ENCODE measurements at regions not wholly inside any gene's neighbourhood (a gene's known extent, or its start where the extent isn't known, plus 50 kb on each side); places are given as distances from the start of the nearest gene placed in this dataset.
A peak's percentile ranks its signal among the peaks of the same experiment; 100 is the strongest.

GRCh38 chr4:22130741-22131140, 182.2 kb upstream of the KCNIP4 start:
- no peak for ATAC-seq (ENCODE audit: low FRiP score in 2 of 2)
- Histone ChIP-seq H3K4me1 (no peaks in the 10 kb centered on the region), H3K9me3 (no peaks in the 10 kb centered on the region), H3K4me3 (no peak overlapping the region), H3K36me3 (no peaks in the 10 kb centered on the region), H3K27ac (no peak overlapping the region), H3K27me3 (no peaks in the 10 kb centered on the region)
- 65 to 73% methylated on average over 3 of the region's 3 CpGs for WGBS, 2 donors
- DNase-seq, result no peak
- no peak for TF ChIP-seq POLR2A (IDR thresholded peaks at IDR 0.05)

DNA sequence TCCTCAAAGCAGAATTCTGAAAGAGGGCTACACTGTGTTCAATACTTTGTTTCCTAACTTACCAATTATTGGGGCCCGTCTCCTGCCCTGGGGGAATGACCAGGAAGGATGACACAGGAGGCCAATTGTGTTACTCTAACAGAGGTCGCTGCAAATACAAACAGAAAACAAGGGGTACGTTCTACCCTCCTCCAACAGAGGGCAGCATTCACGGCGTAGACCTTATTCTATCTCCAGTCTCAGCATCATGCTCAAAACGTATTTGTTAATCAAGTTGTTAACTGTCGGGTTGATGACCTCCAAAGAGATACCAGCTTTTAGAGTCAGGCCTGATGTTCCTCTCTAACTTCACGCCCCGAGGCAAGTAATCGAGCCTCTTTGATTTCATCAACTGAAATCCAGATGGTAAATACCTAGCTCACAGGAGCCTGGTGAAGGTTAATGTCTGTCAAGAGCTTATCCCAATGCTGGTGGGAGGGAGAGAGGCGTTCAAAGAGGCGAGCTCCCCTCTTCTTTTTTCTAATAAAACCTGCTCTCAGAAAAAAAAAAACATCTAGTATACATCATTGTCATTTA, 181.0 kb upstream of the KCNIP4 start:
- no peaks in the 10 kb centered on the region for H3K9me3 ChIP-seq
- 40 to 43% methylated on average over 12 of the region's 12 CpGs for WGBS, 2 donors
- TF ChIP-seq POLR2A (IDR thresholded peaks at IDR 0.05), result no peak
- TF ChIP-seq EP300 (IDR thresholded peaks at IDR 0.05), result no peak
- TF ChIP-seq, protein P1, sequence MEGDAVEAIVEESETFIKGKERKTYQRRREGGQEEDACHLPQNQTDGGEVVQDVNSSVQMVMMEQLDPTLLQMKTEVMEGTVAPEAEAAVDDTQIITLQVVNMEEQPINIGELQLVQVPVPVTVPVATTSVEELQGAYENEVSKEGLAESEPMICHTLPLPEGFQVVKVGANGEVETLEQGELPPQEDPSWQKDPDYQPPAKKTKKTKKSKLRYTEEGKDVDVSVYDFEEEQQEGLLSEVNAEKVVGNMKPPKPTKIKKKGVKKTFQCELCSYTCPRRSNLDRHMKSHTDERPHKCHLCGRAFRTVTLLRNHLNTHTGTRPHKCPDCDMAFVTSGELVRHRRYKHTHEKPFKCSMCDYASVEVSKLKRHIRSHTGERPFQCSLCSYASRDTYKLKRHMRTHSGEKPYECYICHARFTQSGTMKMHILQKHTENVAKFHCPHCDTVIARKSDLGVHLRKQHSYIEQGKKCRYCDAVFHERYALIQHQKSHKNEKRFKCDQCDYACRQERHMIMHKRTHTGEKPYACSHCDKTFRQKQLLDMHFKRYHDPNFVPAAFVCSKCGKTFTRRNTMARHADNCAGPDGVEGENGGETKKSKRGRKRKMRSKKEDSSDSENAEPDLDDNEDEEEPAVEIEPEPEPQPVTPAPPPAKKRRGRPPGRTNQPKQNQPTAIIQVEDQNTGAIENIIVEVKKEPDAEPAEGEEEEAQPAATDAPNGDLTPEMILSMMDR (IDR thresholded peaks at IDR 0.05), result peak in 1 of 6 experiments; percentile 8
- TF ChIP-seq POLR2AphosphoS5 (IDR thresholded peaks at IDR 0.05), result no peak
- no peaks in the 10 kb centered on the region for H3K27me3 ChIP-seq
- DNase-seq (no peak), ATAC-seq (ENCODE audit: low FRiP score in 2 of 2) (peak in 1 of 2 donors; percentile 45)
- H3K4me3 ChIP-seq, result no peak overlapping the region
- H3K4me1 ChIP-seq, result no peaks in the 10 kb centered on the region
- no peak overlapping the region for H3K27ac ChIP-seq
- no peaks in the 10 kb centered on the region for H3K36me3 ChIP-seq

DNA sequence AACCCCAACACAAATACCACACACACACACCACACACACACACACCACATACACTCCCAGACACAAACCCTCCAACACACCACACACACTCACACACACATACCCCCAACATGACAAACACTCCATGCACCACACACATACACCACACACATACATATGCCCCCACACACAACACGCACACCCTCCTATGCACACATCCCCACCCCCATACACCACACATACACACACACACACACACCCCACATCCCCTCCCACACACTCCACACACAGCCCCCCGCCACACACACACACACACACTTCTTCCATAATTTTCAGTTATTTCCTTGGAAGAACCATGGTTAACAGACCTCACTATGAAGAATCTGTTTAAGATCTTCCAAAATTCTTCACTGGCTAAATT, 173.5 kb upstream of the KCNIP4 start:
- Histone ChIP-seq H3K27ac (no peak overlapping the region), H3K27me3 (no peaks in the 10 kb centered on the region), H3K4me3 (no peak overlapping the region), H3K4me1 (no peaks in the 10 kb centered on the region), H3K9me3 (peaks cover 0 to 11% (median 6%) of the 10 kb centered on the region in 4 donors), H3K36me3 (no peaks in the 10 kb centered on the region)
- TF ChIP-seq POLR2A (IDR thresholded peaks at IDR 0.05), result no peak
- TF ChIP-seq, protein P1 (IDR thresholded peaks at IDR 0.05), result no peak
- no peak for TF ChIP-seq EP300 (IDR thresholded peaks at IDR 0.05)
- TF ChIP-seq POLR2AphosphoS5 (IDR thresholded peaks at IDR 0.05), result no peak
- no peak for DNase-seq
- peak in 1 of 2 donors; percentile 63 for ATAC-seq (ENCODE audit: low FRiP score in 2 of 2)
- WGBS, 2 donors, result 94 to 97% methylated on average over 2 of the region's 2 CpGs

GRCh38 chr4:22115262-22115661, 166.7 kb upstream of the KCNIP4 start:
- H3K4me1 ChIP-seq, result no peaks in the 10 kb centered on the region
- 88 to 90% methylated on average over 2 of the region's 2 CpGs for WGBS, 2 donors
- TF ChIP-seq POLR2AphosphoS5 (IDR thresholded peaks at IDR 0.05), result no peak
- TF ChIP-seq, protein P1 (IDR thresholded peaks at IDR 0.05), result no peak
- TF ChIP-seq POLR2A (IDR thresholded peaks at IDR 0.05), result no peak
- no peak for TF ChIP-seq EP300 (IDR thresholded peaks at IDR 0.05)
- H3K27me3 ChIP-seq, result no peaks in the 10 kb centered on the region
- no peak for DNase-seq
- H3K27ac ChIP-seq, result no peak overlapping the region
- H3K9me3 ChIP-seq, result no peaks in the 10 kb centered on the region
- H3K36me3 ChIP-seq, result no peaks in the 10 kb centered on the region
- H3K4me3 ChIP-seq, result no peak overlapping the region
- ATAC-seq (ENCODE audit: low FRiP score in 2 of 2), result no peak

DNA sequence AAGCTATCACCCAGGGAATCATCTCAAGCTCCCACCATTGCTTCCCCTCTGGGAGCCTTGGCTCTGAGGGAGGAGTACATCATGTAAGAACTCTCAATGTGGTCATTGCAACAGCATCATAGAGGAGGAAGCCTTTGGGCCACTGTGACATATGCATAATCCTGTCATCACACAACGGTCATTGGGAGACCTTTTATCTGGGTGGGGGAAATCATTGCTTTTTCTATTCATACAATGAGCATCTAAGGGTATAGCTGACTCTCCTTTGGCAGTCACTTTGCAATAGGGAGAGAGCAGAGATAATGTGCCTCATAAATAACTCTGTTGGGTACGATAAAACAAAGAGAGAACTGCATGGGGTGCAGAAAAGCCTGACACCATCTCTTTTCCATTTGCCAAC, 155.2 kb upstream of the KCNIP4 start:
- DNase-seq (no peak), ATAC-seq (ENCODE audit: low FRiP score in 2 of 2) (no peak)
- Histone ChIP-seq H3K4me1 (no peaks in the 10 kb centered on the region), H3K36me3 (no peaks in the 10 kb centered on the region), H3K9me3 (no peaks in the 10 kb centered on the region), H3K27me3 (no peaks in the 10 kb centered on the region), H3K27ac (no peak overlapping the region), H3K4me3 (no peak overlapping the region)
- 58 to 65% methylated on average over 2 of the region's 2 CpGs for WGBS, 2 donors
- TF ChIP-seq POLR2A (IDR thresholded peaks at IDR 0.05) (no peak), EP300 (IDR thresholded peaks at IDR 0.05) (no peak), POLR2AphosphoS5 (IDR thresholded peaks at IDR 0.05) (no peak)
- TF ChIP-seq, protein P1 (IDR thresholded peaks at IDR 0.05), result no peak

Data from upper lobe of left lung (tissue), 6 donors.